ENCODE measurements at regions not wholly inside any gene's neighbourhood (a gene's known extent, or its start where the extent isn't known, plus 50 kb on each side); places are given as distances from the start of the nearest gene placed in this dataset.

DNA sequence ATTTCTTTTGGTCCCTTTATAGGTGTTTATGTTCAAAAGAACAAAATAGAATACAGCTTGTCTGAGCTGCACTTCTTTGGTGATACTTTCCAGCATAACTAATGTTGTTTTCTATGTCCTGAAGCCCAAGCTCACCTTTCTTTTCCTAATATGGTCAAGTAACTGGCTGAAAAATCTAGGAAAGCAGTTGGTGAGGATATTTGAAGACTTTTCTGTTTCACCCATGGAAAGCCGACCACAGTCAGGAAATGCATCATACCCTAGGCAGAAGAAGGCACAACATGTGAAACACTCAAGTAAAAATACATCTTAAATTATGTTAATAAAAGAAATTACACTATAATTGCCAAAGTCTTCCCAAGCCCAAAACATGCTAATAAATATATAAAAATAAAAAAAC, 337.0 kb downstream of the PDGFC start:
- WGBS, 2 donors (ENCODE audit: low coverage in 1 of 2), result 86 to 91% methylated on average over 1 of the region's 1 CpG
- no peaks in the 10 kb centered on the region for H3K9me3 ChIP-seq
- H3K4me3 ChIP-seq, result no peak overlapping the region
- H3K27me3 ChIP-seq, result no peaks in the 10 kb centered on the region
- no peak overlapping the region for H3K27ac ChIP-seq
- TF ChIP-seq, protein P1, sequence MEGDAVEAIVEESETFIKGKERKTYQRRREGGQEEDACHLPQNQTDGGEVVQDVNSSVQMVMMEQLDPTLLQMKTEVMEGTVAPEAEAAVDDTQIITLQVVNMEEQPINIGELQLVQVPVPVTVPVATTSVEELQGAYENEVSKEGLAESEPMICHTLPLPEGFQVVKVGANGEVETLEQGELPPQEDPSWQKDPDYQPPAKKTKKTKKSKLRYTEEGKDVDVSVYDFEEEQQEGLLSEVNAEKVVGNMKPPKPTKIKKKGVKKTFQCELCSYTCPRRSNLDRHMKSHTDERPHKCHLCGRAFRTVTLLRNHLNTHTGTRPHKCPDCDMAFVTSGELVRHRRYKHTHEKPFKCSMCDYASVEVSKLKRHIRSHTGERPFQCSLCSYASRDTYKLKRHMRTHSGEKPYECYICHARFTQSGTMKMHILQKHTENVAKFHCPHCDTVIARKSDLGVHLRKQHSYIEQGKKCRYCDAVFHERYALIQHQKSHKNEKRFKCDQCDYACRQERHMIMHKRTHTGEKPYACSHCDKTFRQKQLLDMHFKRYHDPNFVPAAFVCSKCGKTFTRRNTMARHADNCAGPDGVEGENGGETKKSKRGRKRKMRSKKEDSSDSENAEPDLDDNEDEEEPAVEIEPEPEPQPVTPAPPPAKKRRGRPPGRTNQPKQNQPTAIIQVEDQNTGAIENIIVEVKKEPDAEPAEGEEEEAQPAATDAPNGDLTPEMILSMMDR (IDR thresholded peaks at IDR 0.05), result no peak
- TF ChIP-seq POLR2A (IDR thresholded peaks at IDR 0.05) (no peak), EP300 (IDR thresholded peaks at IDR 0.05) (no peak), POLR2AphosphoS5 (IDR thresholded peaks at IDR 0.05) (no peak)
- H3K36me3 ChIP-seq, result no peaks in the 10 kb centered on the region
- no peak for ATAC-seq
- H3K4me1 ChIP-seq, result peaks cover 0 to 9% (median 0%) of the 10 kb centered on the region in 3 donors

- H3K4me1 ChIP-seq, result peaks cover 0 to 9% (median 0%) of the 10 kb centered on the region in 3 donors
- H3K36me3 ChIP-seq, result no peaks in the 10 kb centered on the region
- no peak overlapping the region for H3K4me3 ChIP-seq
- H3K9me3 ChIP-seq, result no peaks in the 10 kb centered on the region
- TF ChIP-seq EP300 (IDR thresholded peaks at IDR 0.05) (no peak), POLR2A (IDR thresholded peaks at IDR 0.05) (no peak), POLR2AphosphoS5 (IDR thresholded peaks at IDR 0.05) (no peak)
- TF ChIP-seq, protein P1 (IDR thresholded peaks at IDR 0.05), result no peak
- no peak for ATAC-seq
- no peak overlapping the region for H3K27ac ChIP-seq
- WGBS, 2 donors (ENCODE audit: low coverage in 1 of 2), result 75 to 79% methylated on average over 3 to 5 of the region's 5 CpGs
- no peaks in the 10 kb centered on the region for H3K27me3 ChIP-seq
Measured at GRCh38 chr4:156633847-156634246, 337.8 kb downstream of the PDGFC start.

DNA sequence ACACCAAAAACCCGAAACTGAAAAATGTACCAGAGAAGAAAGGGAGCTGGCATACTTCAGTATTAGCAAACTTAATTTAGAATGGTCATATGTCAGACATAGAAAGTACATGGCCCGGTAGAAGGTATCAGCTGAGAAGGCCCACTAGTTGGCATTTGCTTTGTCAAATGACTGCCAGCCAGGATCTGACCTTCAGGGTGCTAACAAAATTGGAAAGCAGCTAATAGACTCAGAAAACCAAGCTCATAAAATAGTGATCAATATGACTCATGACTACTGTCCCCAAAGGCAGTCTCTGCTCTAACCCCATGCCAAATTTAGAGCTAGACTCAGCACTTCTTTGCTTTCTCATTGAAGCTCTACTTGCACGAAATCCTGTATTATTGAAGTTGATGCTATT, 342.7 kb downstream of the PDGFC start:
- Histone ChIP-seq H3K36me3 (no peaks in the 10 kb centered on the region), H3K27me3 (no peaks in the 10 kb centered on the region), H3K27ac (no peak overlapping the region), H3K9me3 (no peaks in the 10 kb centered on the region), H3K4me1 (no peaks in the 10 kb centered on the region), H3K4me3 (no peak overlapping the region)
- TF ChIP-seq POLR2AphosphoS5 (IDR thresholded peaks at IDR 0.05) (no peak), POLR2A (IDR thresholded peaks at IDR 0.05) (no peak), EP300 (IDR thresholded peaks at IDR 0.05) (no peak)
- TF ChIP-seq, protein P1 (IDR thresholded peaks at IDR 0.05), result no peak
- ATAC-seq, result no peak
- WGBS, 2 donors (ENCODE audit: low coverage in 1 of 2), result 63 to 69% methylated on average over 2 to 3 of the region's 3 CpGs

GRCh38 chr4:156623376-156623775, 348.2 kb downstream of the PDGFC start:
- Histone ChIP-seq H3K27ac (no peak overlapping the region), H3K4me1 (no peaks in the 10 kb centered on the region), H3K4me3 (no peak overlapping the region), H3K27me3 (no peaks in the 10 kb centered on the region), H3K9me3 (no peaks in the 10 kb centered on the region), H3K36me3 (no peaks in the 10 kb centered on the region)
- WGBS, 2 donors (ENCODE audit: low coverage in 1 of 2), result 82 to 87% methylated on average over 3 of the region's 3 CpGs
- TF ChIP-seq POLR2AphosphoS5 (IDR thresholded peaks at IDR 0.05) (no peak), EP300 (IDR thresholded peaks at IDR 0.05) (no peak), POLR2A (IDR thresholded peaks at IDR 0.05) (no peak)
- TF ChIP-seq, protein P1 (IDR thresholded peaks at IDR 0.05), result no peak
- ATAC-seq, result no peak

DNA sequence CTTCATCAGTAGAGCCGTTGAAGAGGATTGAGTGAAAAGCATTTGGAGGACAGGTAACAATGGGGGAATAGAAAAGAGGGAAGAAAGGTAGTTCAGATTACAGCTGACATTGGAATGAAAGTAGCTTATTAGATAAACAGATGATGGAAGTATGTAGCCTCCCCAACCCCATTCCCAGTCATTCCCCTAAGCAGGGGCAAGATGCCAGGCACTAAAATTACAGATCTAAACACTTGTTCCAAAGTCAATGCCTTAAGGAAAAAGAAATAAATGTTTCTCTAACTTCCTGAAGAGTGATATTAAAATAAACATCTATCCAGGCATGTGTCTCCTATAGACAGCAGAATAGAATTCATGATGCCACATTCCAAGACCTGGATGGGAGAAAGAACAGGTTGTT, 350.8 kb downstream of the PDGFC start:
- 86 to 90% methylated on average over 1 of the region's 1 CpG for WGBS, 2 donors (ENCODE audit: low coverage in 1 of 2)
- Histone ChIP-seq H3K4me1 (no peaks in the 10 kb centered on the region), H3K27me3 (no peaks in the 10 kb centered on the region), H3K36me3 (no peaks in the 10 kb centered on the region), H3K9me3 (no peaks in the 10 kb centered on the region), H3K4me3 (no peak overlapping the region), H3K27ac (no peak overlapping the region)
- ATAC-seq, result no peak
- TF ChIP-seq POLR2A (IDR thresholded peaks at IDR 0.05) (no peak), EP300 (IDR thresholded peaks at IDR 0.05) (no peak), POLR2AphosphoS5 (IDR thresholded peaks at IDR 0.05) (no peak)
- TF ChIP-seq, protein P1 (IDR thresholded peaks at IDR 0.05), result no peak

Data from gastroesophageal sphincter (tissue), 4 donors.